Testis (tissue), 2 donors: ENCODE measurements at regions not wholly inside any gene's neighbourhood (a gene's known extent, or its start where the extent isn't known, plus 50 kb on each side); places are given as distances from the start of the nearest gene placed in this dataset.

Source experiments
- CTCF ChIP-seq, 3 experiments: fragments of 450-650 bp in 2 of 3; fragments of 200-600 bp in 1 of 3; sonication (generic) in 1 of 3; IDR thresholded peaks; one replicate each; pipeline ENCODE4 v1.5.1; 2016 to 2019; ENCODE audit warnings: antibody characterized with exemption in 3 of 3, mild to moderate bottlenecking in 2 of 3, moderate library complexity in 1 of 3
- POLR2A ChIP-seq: fragments of 450-650 bp; IDR thresholded peaks from one replicate; pipeline ENCODE4 v1.6.1; 2017; ENCODE audit warnings: antibody characterized with exemption, mild to moderate bottlenecking, moderate library complexity

GRCh38 chr1:199724049-199724448 is 303.5 kb upstream of the NR5A2 start:
- no peak for TF ChIP-seq CTCF (IDR thresholded peaks at IDR 0.05)
- no peak for TF ChIP-seq POLR2A
